Lung (tissue), 11 donors: ENCODE measurements at regions not wholly inside any gene's neighbourhood (a gene's known extent, or its start where the extent isn't known, plus 50 kb on each side); places are given as distances from the start of the nearest gene placed in this dataset.
"Not testable (repeated sequence)": the region's sequence is repeated elsewhere in the genome, so short reads cannot be mapped to it uniquely, and the experiment has no call there.

Source experiments
- ATAC-seq: fragments of 200-7000 bp; cut with Tn5 transposase; one replicate; pipeline ENCODE4 v1.9.1; 2020; ENCODE audit warnings: moderate number of reproducible peaks; ENCODE audit not compliant: insufficient read depth, low FRiP score
- DNase-seq, 3 donors: peaks; one replicate each; pipeline ENCODE4 v3.0.0-alpha.2; 2013 to 2017
- H3K27ac ChIP-seq, 2 donors: one replicate each; pipeline ENCODE4 v1.5.1; 2013; ENCODE audit warnings: mild to moderate bottlenecking in 2 of 2, moderate library complexity in 2 of 2, control low read depth in 1 of 2, inconsistent platforms in 1 of 2, low read depth in 1 of 2, low read length in 1 of 2
- H3K27me3 ChIP-seq, 3 donors: one replicate each; pipeline ENCODE4 v1.5.1; 2013; ENCODE audit warnings: low read length in 2 of 3; ENCODE audit not compliant: control insufficient read depth in 3 of 3, insufficient read depth in 3 of 3
- H3K36me3 ChIP-seq, 4 donors: one replicate each; pipeline ENCODE4 v1.5.1; 2013; ENCODE audit warnings: low read length in 4 of 4, mild to moderate bottlenecking in 1 of 4, moderate library complexity in 1 of 4; ENCODE audit not compliant: control insufficient read depth in 4 of 4, insufficient read depth in 4 of 4
- H3K4me1 ChIP-seq, 5 donors: one replicate each; pipeline ENCODE4 v1.5.1; 2013; ENCODE audit warnings: low read length in 5 of 5, mild to moderate bottlenecking in 2 of 5, moderate library complexity in 1 of 5; ENCODE audit not compliant: control insufficient read depth in 5 of 5, insufficient read depth in 5 of 5
- H3K4me3 ChIP-seq: one replicate; pipeline ENCODE4 v1.5.1; 2013; ENCODE audit warnings: mild to moderate bottlenecking, control low read depth, moderate library complexity
- H3K9ac ChIP-seq, 2 donors: one replicate each; pipeline ENCODE4 v1.5.1; 2013; ENCODE audit warnings: low read length in 2 of 2, control low read depth in 1 of 2; ENCODE audit not compliant: insufficient read depth in 1 of 2
- H3K9me3 ChIP-seq, 4 donors: one replicate each; pipeline ENCODE4 v1.5.1; 2013; ENCODE audit warnings: low read length in 3 of 4, mild to moderate bottlenecking in 1 of 4, moderate library complexity in 1 of 4; ENCODE audit not compliant: control insufficient read depth in 4 of 4, insufficient read depth in 3 of 4
- WGBS, 2 donors: extraction: QIAGEN DNeasy Blood & Tissue Kit; methylation state at CpG; one replicate each; pipeline ENCODE4 v1.1.7; 2013; 5-methylcytosine and 5-hydroxymethylcytosine counted together
- TF ChIP-seq, protein P1 (sequence below): IDR thresholded peaks from 2 replicates; pipeline ENCODE4 v1.5.1; 2012; ENCODE audit warnings: mild to moderate bottlenecking; ENCODE audit errors: control extremely low read depth, extremely low read depth
- donor health status: control.
- donor health status: control.
- donor health status: Bipolar disorder and iron deficiency.
- donor health status: healthy.
- donor health status: DM: yes; HTN: yes; CAD: no.

- Histone ChIP-seq H3K9ac (no peak overlapping the region), H3K27ac (no peak overlapping the region), H3K27me3 (peaks cover 0 to 8% (median 0%) of the 10 kb centered on the region in 3 donors), H3K4me1 (no peaks in the 10 kb centered on the region), H3K9me3 (no peaks in the 10 kb centered on the region), H3K4me3 (no peak overlapping the region), H3K36me3 (no peaks in the 10 kb centered on the region)
- TF ChIP-seq, protein P1, sequence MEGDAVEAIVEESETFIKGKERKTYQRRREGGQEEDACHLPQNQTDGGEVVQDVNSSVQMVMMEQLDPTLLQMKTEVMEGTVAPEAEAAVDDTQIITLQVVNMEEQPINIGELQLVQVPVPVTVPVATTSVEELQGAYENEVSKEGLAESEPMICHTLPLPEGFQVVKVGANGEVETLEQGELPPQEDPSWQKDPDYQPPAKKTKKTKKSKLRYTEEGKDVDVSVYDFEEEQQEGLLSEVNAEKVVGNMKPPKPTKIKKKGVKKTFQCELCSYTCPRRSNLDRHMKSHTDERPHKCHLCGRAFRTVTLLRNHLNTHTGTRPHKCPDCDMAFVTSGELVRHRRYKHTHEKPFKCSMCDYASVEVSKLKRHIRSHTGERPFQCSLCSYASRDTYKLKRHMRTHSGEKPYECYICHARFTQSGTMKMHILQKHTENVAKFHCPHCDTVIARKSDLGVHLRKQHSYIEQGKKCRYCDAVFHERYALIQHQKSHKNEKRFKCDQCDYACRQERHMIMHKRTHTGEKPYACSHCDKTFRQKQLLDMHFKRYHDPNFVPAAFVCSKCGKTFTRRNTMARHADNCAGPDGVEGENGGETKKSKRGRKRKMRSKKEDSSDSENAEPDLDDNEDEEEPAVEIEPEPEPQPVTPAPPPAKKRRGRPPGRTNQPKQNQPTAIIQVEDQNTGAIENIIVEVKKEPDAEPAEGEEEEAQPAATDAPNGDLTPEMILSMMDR = no peak
- ATAC-seq (no peak), DNase-seq (no peak)
These were observed 1347.3 kb downstream of the RPA4 start for GRCh38 chrX:98231003-98231402.

GRCh38 chrX:98240061-98240460, 1356.4 kb downstream of the RPA4 start:
- DNase-seq, H3K36me3 ChIP-seq, H3K9ac ChIP-seq, H3K27ac ChIP-seq, H3K4me3 ChIP-seq, H3K9me3 ChIP-seq, H3K4me1 ChIP-seq, ATAC-seq: not testable (repeated sequence)
- peaks cover 0 to 13% (median 0%) of the 10 kb centered on the region in 3 donors for H3K27me3 ChIP-seq
- WGBS, 2 donors = 81 to 91% methylated on average over 6 of the region's 6 CpGs

DNA sequence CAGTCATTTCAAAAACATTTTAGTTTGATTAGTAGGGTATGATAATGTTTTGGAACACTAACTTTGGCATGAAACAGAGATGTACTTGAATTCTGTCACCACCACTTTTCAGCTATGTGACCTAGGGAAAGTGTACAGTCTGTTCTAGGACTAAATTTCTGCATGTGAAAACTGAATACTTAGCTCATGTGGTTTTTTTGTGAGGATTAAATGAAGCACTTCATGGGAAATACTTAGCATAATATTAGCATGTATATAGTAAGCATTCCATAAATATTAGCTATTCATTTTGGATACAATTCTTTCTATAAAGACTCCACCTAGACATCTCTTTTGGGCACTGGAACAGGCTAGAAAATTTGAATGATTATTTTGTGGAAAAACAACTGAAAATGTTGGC, 1379.4 kb downstream of the RPA4 start:
- H3K9ac ChIP-seq = no peak overlapping the region
- TF ChIP-seq, protein P1 = no peak
- no peaks in the 10 kb centered on the region for H3K36me3 ChIP-seq
- H3K27ac ChIP-seq = no peak overlapping the region
- peaks cover 0 to 10% (median 0%) of the 10 kb centered on the region in 3 donors for H3K27me3 ChIP-seq
- H3K4me1 ChIP-seq = no peaks in the 10 kb centered on the region
- DNase-seq (no peak), ATAC-seq (no peak)
- peaks cover 0 to 7% (median 0%) of the 10 kb centered on the region in 4 donors for H3K9me3 ChIP-seq
- no peak overlapping the region for H3K4me3 ChIP-seq

GRCh38 chrX:98289726-98290125, 1406.0 kb downstream of the RPA4 start:
- Histone ChIP-seq H3K36me3 (no peaks in the 10 kb centered on the region), H3K27ac (no peak overlapping the region), H3K27me3 (peaks cover 4 to 8% (median 4%) of the 10 kb centered on the region in 3 donors), H3K9ac (no peak overlapping the region), H3K4me1 (no peaks in the 10 kb centered on the region), H3K4me3 (no peak overlapping the region), H3K9me3 (no peaks in the 10 kb centered on the region)
- TF ChIP-seq, protein P1 = no peak
- DNase-seq = no peak
- no peak for ATAC-seq
